PC-3 (cell line): ENCODE measurements at regions not wholly inside any gene's neighbourhood (a gene's known extent, or its start where the extent isn't known, plus 50 kb on each side); places are given as distances from the start of the nearest gene placed in this dataset.

Source experiments
- ATAC-seq: fragments of 200-7000 bp; cut with Tn5 transposase; 2 replicates; pipeline ENCODE4 v1.9.1; 2020; ENCODE audit warnings: mild to moderate bottlenecking, moderate library complexity
- BruUV-seq: library from RNA; stranded (reverse); fragments of 400-500 nt; replicated peaks from 2 replicates; lab custom pipeline; 2021; lab: Mats Ljungman, UMichigan
- CTCF ChIA-PET: fragments of 300-600 bp; sonication (Branson Sonifier 250); formaldehyde crosslinking; loops from one replicate; lab custom pipeline; 2022; ENCODE audit warnings: antibody characterized with exemption; lab: Charles Lee
- POLR2A ChIA-PET: fragments of 300-600 bp; sonication (Branson Sonifier 250); formaldehyde crosslinking; loops from one replicate; lab custom pipeline; 2022; ENCODE audit warnings: antibody characterized with exemption; ENCODE audit not compliant: unreplicated experiment; lab: Charles Lee
- DNase-seq: peaks from one replicate; pipeline ENCODE4 v3.0.0-alpha.2; 2015
- H2AFZ ChIP-seq: fragments of 300-600 bp; sonication (generic); 2 replicates; pipeline ENCODE4 v1.6.0; 2016; ENCODE audit warnings: antibody characterized with exemption, low read length
- H3F3A ChIP-seq: fragments of 300-600 bp; sonication (generic); one replicate; pipeline ENCODE4 v1.6.0; 2017; ENCODE audit warnings: antibody characterized with exemption, low read length, control low read depth, mild to moderate bottlenecking; ENCODE audit not compliant: unreplicated experiment
- H3K27ac ChIP-seq: fragments of 300-600 bp; sonication (generic); 2 replicates; pipeline ENCODE4 v1.5.1; 2016; ENCODE audit warnings: mild to moderate bottlenecking, low read length
- H3K27me3 ChIP-seq: fragments of 300-600 bp; sonication (generic); 2 replicates; pipeline ENCODE4 v1.6.1; 2016; ENCODE audit warnings: low read length, mixed read lengths
- H3K36me3 ChIP-seq: fragments of 300-600 bp; sonication (generic); 2 replicates; pipeline ENCODE4 v1.6.1; 2016; ENCODE audit warnings: low read depth, mixed run types, low read length, mixed read lengths
- H3K4me1 ChIP-seq: fragments of 300-600 bp; sonication (generic); 2 replicates; pipeline ENCODE4 v1.5.1; 2016; ENCODE audit warnings: low read length; ENCODE audit not compliant: insufficient read depth
- H3K4me2 ChIP-seq: fragments of 300-600 bp; sonication (generic); 2 replicates; pipeline ENCODE4 v1.6.0; 2016; ENCODE audit warnings: low read length
- H3K4me3 ChIP-seq: fragments of 300-600 bp; sonication (generic); 2 replicates; pipeline ENCODE4 v1.5.1; 2016; ENCODE audit warnings: mild to moderate bottlenecking, low read length, mixed read lengths
- H3K79me2 ChIP-seq: fragments of 300-600 bp; sonication (generic); 2 replicates; pipeline ENCODE4 v1.6.1; 2017; ENCODE audit warnings: low read length, mixed read lengths
- H3K9ac ChIP-seq: fragments of 300-600 bp; sonication (generic); 2 replicates; pipeline ENCODE4 v1.6.0; 2016; ENCODE audit warnings: mild to moderate bottlenecking, low read length
- H3K9me2 ChIP-seq: fragments of 300-600 bp; sonication (generic); replicated peaks from 2 replicates; pipeline ENCODE4 v1.6.1; 2016; ENCODE audit warnings: mixed run types, low read length, mixed read lengths
- H3K9me3 ChIP-seq: fragments of 300-600 bp; sonication (generic); 2 replicates; pipeline ENCODE4 v1.6.1; 2016; ENCODE audit warnings: low read length, mixed read lengths
- H4K20me1 ChIP-seq: fragments of 300-600 bp; sonication (generic); 2 replicates; pipeline ENCODE4 v1.6.1; 2016; ENCODE audit warnings: low read length, mixed read lengths
- EZH2 ChIP-seq: fragments of 300-600 bp; sonication (generic); IDR thresholded peaks from one replicate; pipeline ENCODE4 v1.6.1; 2017; ENCODE audit warnings: antibody characterized with exemption, mild to moderate bottlenecking, low read length; ENCODE audit not compliant: unreplicated experiment
- EZH2phosphoT487 ChIP-seq: fragments of 300-600 bp; sonication (generic); IDR thresholded peaks from 2 replicates; pipeline ENCODE4 v1.6.1; 2018; ENCODE audit warnings: mild to moderate bottlenecking, antibody characterized with exemption, low read length, borderline replicate concordance
- intact Hi-C: fragments of 100-400 bp; cut with micrococcal nuclease; formaldehyde crosslinking; loops from 2 replicates; pipeline ENCODE4 v1.9.0; 2023
- TF ChIP-seq, protein P1 (sequence below): fragments of 300-600 bp; sonication (generic); conservative IDR thresholded peaks from 2 replicates; pipeline ENCODE4 v1.5.1; 2017; ENCODE audit warnings: antibody characterized with exemption, low read depth, mild to moderate bottlenecking, low read length

DNA sequence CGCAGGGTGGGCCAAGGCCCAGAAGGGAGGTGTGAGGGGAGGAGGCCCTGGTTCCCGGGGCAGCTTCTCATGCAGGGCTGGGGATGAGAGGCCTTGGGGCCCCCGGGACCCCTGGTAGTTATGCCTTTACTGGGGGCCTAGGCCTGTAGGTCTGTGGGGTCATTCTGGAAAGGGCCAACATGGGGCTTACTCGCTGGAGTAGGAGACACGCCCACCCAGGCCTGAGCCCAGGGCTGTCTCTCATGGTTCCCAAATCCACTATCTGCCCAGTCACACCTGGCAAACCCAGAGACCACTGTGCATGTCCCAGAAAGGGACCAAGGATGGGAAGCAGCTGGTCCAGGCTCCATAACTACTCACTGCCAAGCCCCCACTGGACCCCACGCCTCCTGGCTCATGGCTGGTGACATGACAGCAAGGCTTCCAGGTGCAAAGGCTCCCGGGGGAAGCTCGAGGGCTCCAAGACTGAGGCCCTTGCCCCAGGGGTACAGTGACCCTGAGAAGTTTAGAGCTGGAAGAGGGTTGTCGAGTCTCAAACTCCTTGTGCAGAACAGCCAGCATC is 64.2 kb upstream of the ATP12A start:
- H3K4me1 ChIP-seq, result no peaks in the 10 kb centered on the region
- H3K4me3 ChIP-seq, result no peak overlapping the region
- H3K79me2 ChIP-seq, result no peaks in the 10 kb centered on the region
- H3F3A ChIP-seq, result no peaks in the 10 kb centered on the region
- intact Hi-C loops, result no loop called here
- no peak overlapping the region for H3K27ac ChIP-seq
- no peak for DNase-seq
- H3K9me3 ChIP-seq, result no peaks in the 10 kb centered on the region
- H2AFZ ChIP-seq, result no peak overlapping the region
- no peaks in the 10 kb centered on the region for H3K36me3 ChIP-seq
- peaks cover 4% of the 10 kb centered on the region for H3K27me3 ChIP-seq
- no peak overlapping the region for H3K4me2 ChIP-seq
- no peak overlapping the region for H3K9ac ChIP-seq
- TF ChIP-seq, protein P1, sequence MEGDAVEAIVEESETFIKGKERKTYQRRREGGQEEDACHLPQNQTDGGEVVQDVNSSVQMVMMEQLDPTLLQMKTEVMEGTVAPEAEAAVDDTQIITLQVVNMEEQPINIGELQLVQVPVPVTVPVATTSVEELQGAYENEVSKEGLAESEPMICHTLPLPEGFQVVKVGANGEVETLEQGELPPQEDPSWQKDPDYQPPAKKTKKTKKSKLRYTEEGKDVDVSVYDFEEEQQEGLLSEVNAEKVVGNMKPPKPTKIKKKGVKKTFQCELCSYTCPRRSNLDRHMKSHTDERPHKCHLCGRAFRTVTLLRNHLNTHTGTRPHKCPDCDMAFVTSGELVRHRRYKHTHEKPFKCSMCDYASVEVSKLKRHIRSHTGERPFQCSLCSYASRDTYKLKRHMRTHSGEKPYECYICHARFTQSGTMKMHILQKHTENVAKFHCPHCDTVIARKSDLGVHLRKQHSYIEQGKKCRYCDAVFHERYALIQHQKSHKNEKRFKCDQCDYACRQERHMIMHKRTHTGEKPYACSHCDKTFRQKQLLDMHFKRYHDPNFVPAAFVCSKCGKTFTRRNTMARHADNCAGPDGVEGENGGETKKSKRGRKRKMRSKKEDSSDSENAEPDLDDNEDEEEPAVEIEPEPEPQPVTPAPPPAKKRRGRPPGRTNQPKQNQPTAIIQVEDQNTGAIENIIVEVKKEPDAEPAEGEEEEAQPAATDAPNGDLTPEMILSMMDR, result no peak
- TF ChIP-seq EZH2 (no peak), EZH2phosphoT487 (no peak)
- H3K9me2 ChIP-seq, result no peaks in the 10 kb centered on the region
- no peak for ATAC-seq
- no TSS peak for BruUV-seq
- ChIA-PET CTCF (no interaction called here), POLR2A (no interaction called here)
- H4K20me1 ChIP-seq, result no peaks in the 10 kb centered on the region

DNA sequence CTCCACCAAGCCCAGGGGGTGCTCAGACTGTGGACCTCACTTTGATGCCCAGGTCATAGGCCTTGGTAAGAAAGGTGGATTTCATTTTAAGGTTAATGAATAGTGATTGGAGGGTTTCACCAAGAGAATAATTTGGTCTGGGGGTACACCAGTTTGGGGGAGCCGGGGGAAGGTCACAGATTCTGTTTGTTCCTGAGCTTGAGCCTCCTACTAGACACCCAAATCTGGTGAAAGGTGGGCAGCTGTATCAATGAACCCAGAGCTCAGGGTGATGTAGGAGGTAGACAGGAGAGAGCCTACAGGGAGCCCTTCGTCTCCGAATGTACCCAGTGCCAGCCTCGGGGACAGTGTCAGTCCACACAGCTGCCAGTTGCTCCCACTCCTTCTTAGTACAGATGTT is 63.7 kb upstream of the ATP12A start:
- Histone ChIP-seq H3K4me2 (no peak overlapping the region), H3K79me2 (no peaks in the 10 kb centered on the region), H3K9ac (no peak overlapping the region), H3K4me3 (no peak overlapping the region), H3K36me3 (no peaks in the 10 kb centered on the region), H2AFZ (no peak overlapping the region), H3K4me1 (no peaks in the 10 kb centered on the region), H3K27ac (no peak overlapping the region), H3K27me3 (no peaks in the 10 kb centered on the region), H3F3A (no peaks in the 10 kb centered on the region), H4K20me1 (no peaks in the 10 kb centered on the region), H3K9me2 (no peaks in the 10 kb centered on the region), H3K9me3 (no peaks in the 10 kb centered on the region)
- intact Hi-C loops, result no loop called here
- TF ChIP-seq, protein P1, result no peak
- TF ChIP-seq EZH2 (no peak), EZH2phosphoT487 (no peak)
- DNase-seq, result no peak
- ATAC-seq, result no peak
- no TSS peak for BruUV-seq
- CTCF ChIA-PET, result no interaction called here
- POLR2A ChIA-PET, result no interaction called here

DNA sequence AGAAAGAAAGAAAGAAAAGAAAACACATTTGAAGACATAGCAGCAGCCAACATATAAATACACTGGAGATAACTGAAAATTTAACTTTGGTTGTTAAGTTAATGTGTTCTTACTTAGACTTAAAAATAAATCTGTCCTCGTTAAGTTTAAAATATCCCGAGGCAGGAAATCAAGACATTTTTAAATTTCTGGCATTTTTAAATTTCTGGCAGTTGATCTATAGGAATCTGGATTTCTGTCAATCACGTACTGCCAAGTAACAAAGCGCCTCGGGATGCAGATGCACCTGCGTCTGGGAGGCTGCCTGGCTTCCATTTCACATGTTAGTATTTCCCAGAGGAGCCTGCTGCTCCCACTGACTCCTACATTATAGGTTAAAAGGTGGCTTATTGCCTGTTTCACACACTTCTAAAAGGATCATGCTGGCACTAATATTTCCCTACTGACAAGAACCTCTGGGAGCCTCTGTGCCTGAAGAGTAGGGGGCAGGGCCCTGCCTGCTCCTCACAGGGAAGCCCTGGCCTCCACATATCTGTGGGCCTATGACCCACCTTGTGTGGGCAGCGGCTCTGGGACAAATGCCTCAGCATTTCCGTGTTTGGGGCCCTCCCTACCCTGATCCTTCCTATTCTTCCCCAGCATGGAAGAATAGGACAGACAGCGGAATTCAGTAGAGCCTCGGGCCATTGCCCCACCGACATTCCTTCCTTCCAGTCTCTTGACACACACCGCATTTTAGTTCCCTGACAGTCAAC is 62.8 kb upstream of the ATP12A start:
- Histone ChIP-seq H3K4me2 (no peak overlapping the region), H3K36me3 (no peaks in the 10 kb centered on the region), H3K9ac (no peak overlapping the region), H3K27ac (no peak overlapping the region), H3K9me3 (no peaks in the 10 kb centered on the region), H2AFZ (no peak overlapping the region), H3K79me2 (no peaks in the 10 kb centered on the region), H4K20me1 (no peaks in the 10 kb centered on the region), H3K27me3 (no peaks in the 10 kb centered on the region), H3K4me3 (no peak overlapping the region), H3F3A (no peaks in the 10 kb centered on the region), H3K9me2 (no peaks in the 10 kb centered on the region), H3K4me1 (no peaks in the 10 kb centered on the region)
- TF ChIP-seq EZH2 (no peak), EZH2phosphoT487 (no peak)
- TF ChIP-seq, protein P1, result no peak
- ATAC-seq (no peak), DNase-seq (no peak)
- ChIA-PET CTCF (no interaction called here), POLR2A (no interaction called here)
- intact Hi-C loops, result no loop called here
- no TSS peak for BruUV-seq
